Panc1 (cell line): ENCODE measurements at regions not wholly inside any gene's neighbourhood (a gene's known extent, or its start where the extent isn't known, plus 50 kb on each side); places are given as distances from the start of the nearest gene placed in this dataset.

Experiments
- CTCF ChIP-seq: fragments of 450-650 bp; IDR thresholded peaks from 2 replicates; pipeline ENCODE4 v1.5.1; 2017; ENCODE audit warnings: mild to moderate bottlenecking
- POLR2AphosphoS5 ChIP-seq: IDR thresholded peaks from 2 replicates; pipeline ENCODE4 v1.6.1; 2012; ENCODE audit warnings: mild to moderate bottlenecking, low read depth, low read length, moderate library complexity
- REST ChIP-seq, 2 experiments: IDR thresholded peaks; 2 replicates each; pipeline ENCODE4 v1.6.1; 2011 to 2012; ENCODE audit warnings: low read depth in 2 of 2, control low read depth in 1 of 2, low read length in 1 of 2, mild to moderate bottlenecking in 1 of 2, moderate library complexity in 1 of 2; ENCODE audit not compliant: insufficient read depth in 1 of 2
- SIN3A ChIP-seq: IDR thresholded peaks from 2 replicates; pipeline ENCODE4 v1.6.1; 2012; ENCODE audit warnings: low read depth, mild to moderate bottlenecking, low read length, moderate library complexity, borderline replicate concordance; ENCODE audit not compliant: insufficient read depth
- TCF7L2 ChIP-seq: IDR thresholded peaks from 2 replicates; pipeline ENCODE4 v1.6.1; 2011; ENCODE audit warnings: mild to moderate bottlenecking, low read depth, low read length, inconsistent platforms

GRCh38 chr14:106610691-106611090 lies 1084.3 kb downstream of the TMEM121 start:
- TF ChIP-seq CTCF: no peak
- no peak for TF ChIP-seq REST (IDR thresholded peaks at IDR 0.05; ENCODE audit: insufficient read depth in 1 of 2, low read depth in 2 of 2, low read length in 1 of 2)
- TF ChIP-seq POLR2AphosphoS5: no peak
- TF ChIP-seq SIN3A: no peak
- no peak for TF ChIP-seq TCF7L2
